ENCODE measurements at regions not wholly inside any gene's neighbourhood (a gene's known extent, or its start where the extent isn't known, plus 50 kb on each side); places are given as distances from the start of the nearest gene placed in this dataset.

DNA sequence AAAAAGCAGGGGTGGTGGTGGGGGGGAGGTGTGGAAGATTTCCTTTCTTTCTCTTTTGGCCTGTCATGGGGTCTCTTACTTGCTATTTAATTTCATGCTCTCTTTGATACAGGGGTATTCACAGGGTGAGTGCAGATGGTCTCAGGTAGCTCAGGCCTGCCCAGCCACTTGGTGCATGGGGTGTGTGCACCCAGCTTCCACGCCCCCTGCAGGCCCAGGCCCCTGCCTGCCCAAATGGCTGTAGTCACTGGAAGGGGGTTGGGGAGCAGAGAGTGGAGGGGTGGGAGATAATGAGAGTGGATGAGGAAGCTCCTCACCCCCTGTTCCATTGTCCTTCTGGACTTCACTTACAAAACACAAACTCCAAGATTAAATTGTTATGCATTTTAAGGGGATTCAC lies 133.6 kb upstream of the SGK1 start:
- ChIA-PET CTCF (no interaction called here), POLR2A (no interaction called here)
- ATAC-seq (no peak), DNase-seq (ENCODE audit: low read depth in 1 of 2, low spot score in 1 of 2) (no peak), FAIRE-seq (no peak)
- Histone ChIP-seq H3K4me1 (0 out of 3 replicates have a peak, but pooled peaks cover 2% of the 10 kb centered on the region), H3K9me3 (no peaks in the 10 kb centered on the region), H3K4me3 (no peak overlapping the region), H3K27ac (peak overlapping the region in 1 of 2 experiments; percentile 43; a peak in 1 of 6 replicates), H3K4me2 (no peak overlapping the region)
- TF ChIP-seq CBX2 (IDR thresholded peaks at IDR 0.05; ENCODE audit: borderline replicate concordance, low read depth) (no peak), CHD4 (IDR thresholded peaks at IDR 0.05; ENCODE audit: borderline replicate concordance) (no peak), ZNF302 (CRISPR knock-in tag; IDR thresholded peaks at IDR 0.05) (no peak), ZSCAN20 (CRISPR knock-in tag; IDR thresholded peaks at IDR 0.05) (no peak)
- WGBS (ENCODE audit: missing lambda C conversion rate): no CpG with 5 or more reads among the region's 1 CpG

DNA sequence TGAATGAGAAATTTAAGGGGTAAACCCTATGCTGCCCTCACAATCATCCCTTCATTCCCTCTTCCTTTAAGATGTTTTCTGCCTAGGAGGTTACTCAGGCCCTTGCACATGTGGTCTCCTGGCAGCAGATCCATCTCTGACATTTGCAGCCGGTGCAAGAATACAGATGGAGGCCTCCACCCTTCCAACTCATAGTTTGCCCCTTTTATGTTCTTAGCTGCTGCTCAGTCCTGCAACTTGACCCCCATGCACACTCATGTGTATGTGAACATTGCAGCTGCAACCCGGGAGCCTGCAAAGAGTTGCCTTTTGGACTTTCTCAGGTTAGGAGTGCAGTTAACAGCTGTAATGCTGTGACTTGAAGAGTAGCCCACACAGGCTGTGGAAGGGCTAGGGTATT lies 131.9 kb upstream of the SGK1 start:
- CTCF ChIA-PET: interaction anchor here (1.2 kb wide), 1 partner anchor 15 kb away, joined by 3 read pairs; no protein-coding TSS in a partner anchor
- DNase-seq (ENCODE audit: low read depth in 1 of 2, low spot score in 1 of 2): no peak
- TF ChIP-seq HOXB5 (CRISPR knock-in tag; IDR thresholded peaks at IDR 0.05): no peak
- no peak for TF ChIP-seq MAZ (IDR thresholded peaks at IDR 0.05; ENCODE audit: borderline replicate concordance, low read depth, low read length)
- TF ChIP-seq NR3C1 (IDR thresholded peaks at IDR 0.05): no peak
- no peak for TF ChIP-seq RAD21 (conservative IDR thresholded peaks at IDR 0.05 in 1 of 2, IDR thresholded peaks at IDR 0.05 in 1 of 2)
- TF ChIP-seq HOXA7 (CRISPR knock-in tag; IDR thresholded peaks at IDR 0.05): no peak
- no peak for TF ChIP-seq ESRRA (IDR thresholded peaks at IDR 0.05; ENCODE audit: borderline replicate concordance, low read length)
- whole genome bisulfite sequencing (ENCODE audit: missing lambda C conversion rate): 89% methylated on average over 1 of the region's 2 CpGs
- no peaks in the 10 kb centered on the region for H3K9me3 ChIP-seq
- POLR2A ChIA-PET: no interaction called here
- FAIRE-seq: no peak
- no peak overlapping the region for H3K4me2 ChIP-seq
- H3K4me3 ChIP-seq: no peak overlapping the region
- no peaks in the 10 kb centered on the region for H3K4me1 ChIP-seq
- H3K27ac ChIP-seq: peak overlapping the region in 1 of 2 experiments; percentile 31; a peak in 1 of 6 replicates
- no peak for ATAC-seq

DNA sequence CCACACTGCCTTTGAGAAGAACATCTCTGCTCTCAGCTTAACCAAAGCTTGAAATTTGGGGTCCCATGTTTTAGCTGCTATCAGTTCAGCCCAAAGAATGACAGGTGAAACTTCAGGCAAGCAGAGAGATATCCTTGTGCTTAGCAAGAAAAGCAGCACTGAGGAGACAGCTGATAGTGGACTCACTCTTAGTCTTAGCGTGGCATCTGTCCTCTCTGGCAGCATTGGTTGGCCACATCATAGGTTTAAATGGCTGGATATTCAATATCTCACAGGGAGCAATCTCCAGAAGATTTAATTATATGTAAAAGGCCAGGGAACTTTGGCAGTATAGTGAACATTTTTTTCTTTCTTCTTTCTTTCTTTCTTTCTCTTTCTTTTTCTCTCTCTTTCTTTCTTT lies 131.1 kb upstream of the SGK1 start:
- Histone ChIP-seq H3K4me3 (no peak overlapping the region), H3K9me3 (no peaks in the 10 kb centered on the region), H3K4me1 (no peaks in the 10 kb centered on the region), H3K27ac (peak overlapping the region in 1 of 2 experiments; percentile 3; a peak in 1 of 6 replicates), H3K4me2 (no peak overlapping the region)
- ChIA-PET CTCF (interaction anchor here (1.2 kb wide), 1 partner anchor 16 kb away, joined by 3 read pairs; no protein-coding TSS in a partner anchor), POLR2A (no interaction called here)
- no peak for ATAC-seq
- DNase-seq (ENCODE audit: low read depth in 1 of 2, low spot score in 1 of 2): no peak
- 76% methylated on average over 1 of the region's 1 CpG for WGBS (ENCODE audit: missing lambda C conversion rate)
- TF ChIP-seq EHF (CRISPR knock-in tag; IDR thresholded peaks at IDR 0.05) (no peak), HOXA7 (CRISPR knock-in tag; IDR thresholded peaks at IDR 0.05) (no peak), BHLHE40 (IDR thresholded peaks at IDR 0.05; ENCODE audit: low read depth, low read length) (no peak), TP53 (CRISPR knock-in tag; IDR thresholded peaks at IDR 0.05) (no peak), MAFK (IDR thresholded peaks at IDR 0.05; ENCODE audit: partially characterized antibody) (no peak), EHMT2 (IDR thresholded peaks at IDR 0.05; ENCODE audit: low read depth) (no peak), FOSL2 (IDR thresholded peaks at IDR 0.05) (no peak), FOSL2 (CRISPR knock-in tag; IDR thresholded peaks at IDR 0.05) (no peak), POLR2A (IDR thresholded peaks at IDR 0.05; ENCODE audit: low read length) (no peak), FOXS1 (CRISPR knock-in tag; IDR thresholded peaks at IDR 0.05) (no peak), CHD4 (IDR thresholded peaks at IDR 0.05; ENCODE audit: borderline replicate concordance) (no peak), ZFP36 (IDR thresholded peaks at IDR 0.05; ENCODE audit: borderline replicate concordance, partially characterized antibody) (no peak), SREBF2 (IDR thresholded peaks at IDR 0.05) (no peak), JUNB (IDR thresholded peaks at IDR 0.05) (no peak), KDM1A (IDR thresholded peaks at IDR 0.05; ENCODE audit: low read depth) (no peak), CBX8 (IDR thresholded peaks at IDR 0.05) (no peak), NR3C1 (IDR thresholded peaks at IDR 0.05) (no peak), CHD2 (IDR thresholded peaks at IDR 0.05; ENCODE audit: low read length, partially characterized antibody) (no peak)
- TF ChIP-seq, protein P1, sequence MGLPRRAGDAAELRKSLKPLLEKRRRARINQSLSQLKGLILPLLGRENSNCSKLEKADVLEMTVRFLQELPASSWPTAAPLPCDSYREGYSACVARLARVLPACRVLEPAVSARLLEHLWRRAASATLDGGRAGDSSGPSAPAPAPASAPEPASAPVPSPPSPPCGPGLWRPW (IDR thresholded peaks at IDR 0.05): no peak
- TF ChIP-seq, protein P2, sequence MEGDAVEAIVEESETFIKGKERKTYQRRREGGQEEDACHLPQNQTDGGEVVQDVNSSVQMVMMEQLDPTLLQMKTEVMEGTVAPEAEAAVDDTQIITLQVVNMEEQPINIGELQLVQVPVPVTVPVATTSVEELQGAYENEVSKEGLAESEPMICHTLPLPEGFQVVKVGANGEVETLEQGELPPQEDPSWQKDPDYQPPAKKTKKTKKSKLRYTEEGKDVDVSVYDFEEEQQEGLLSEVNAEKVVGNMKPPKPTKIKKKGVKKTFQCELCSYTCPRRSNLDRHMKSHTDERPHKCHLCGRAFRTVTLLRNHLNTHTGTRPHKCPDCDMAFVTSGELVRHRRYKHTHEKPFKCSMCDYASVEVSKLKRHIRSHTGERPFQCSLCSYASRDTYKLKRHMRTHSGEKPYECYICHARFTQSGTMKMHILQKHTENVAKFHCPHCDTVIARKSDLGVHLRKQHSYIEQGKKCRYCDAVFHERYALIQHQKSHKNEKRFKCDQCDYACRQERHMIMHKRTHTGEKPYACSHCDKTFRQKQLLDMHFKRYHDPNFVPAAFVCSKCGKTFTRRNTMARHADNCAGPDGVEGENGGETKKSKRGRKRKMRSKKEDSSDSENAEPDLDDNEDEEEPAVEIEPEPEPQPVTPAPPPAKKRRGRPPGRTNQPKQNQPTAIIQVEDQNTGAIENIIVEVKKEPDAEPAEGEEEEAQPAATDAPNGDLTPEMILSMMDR (IDR thresholded peaks at IDR 0.05): no peak
- no peak for FAIRE-seq
